Epithelial cell of esophagus (primary cell): ENCODE measurements at regions not wholly inside any gene's neighbourhood (a gene's known extent, or its start where the extent isn't known, plus 50 kb on each side); places are given as distances from the start of the nearest gene placed in this dataset.

Experiments
- DNase-seq: peaks from one replicate; pipeline ENCODE4 v3.0.0; 2010; ENCODE audit warnings: low read depth
- H3K4me3 ChIP-seq: 2 replicates; pipeline ENCODE4 v1.5.1; 2011; ENCODE audit warnings: mild to moderate bottlenecking, low read length, control low read depth
- TF ChIP-seq, protein P1 (sequence below): IDR thresholded peaks from 2 replicates; pipeline ENCODE4 v1.5.1; 2011; ENCODE audit warnings: low read depth, mild to moderate bottlenecking, low read length, control low read depth, inconsistent platforms; ENCODE audit not compliant: insufficient read depth; ENCODE audit errors: missing control alignments

DNA sequence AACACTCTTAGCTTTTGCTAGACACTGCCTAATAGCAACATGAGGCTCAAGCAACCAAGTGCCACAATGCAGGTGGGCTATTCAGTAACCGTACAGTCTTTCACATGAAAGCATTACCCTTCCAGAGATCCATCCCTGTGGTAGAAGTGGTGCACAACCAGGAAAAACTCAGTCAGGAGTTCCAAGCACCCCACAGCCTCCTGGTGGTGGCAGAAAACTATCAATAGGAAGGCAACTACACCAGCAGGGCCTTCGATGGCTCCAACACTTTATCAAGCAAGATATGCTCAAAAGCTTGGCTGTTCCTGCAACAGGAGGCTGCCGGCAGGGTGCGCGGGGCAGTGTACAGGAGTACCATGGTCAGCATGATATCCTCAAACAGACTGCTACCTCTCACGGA is 176.1 kb upstream of the DLGAP1 start:
- H3K4me3 ChIP-seq: no peak overlapping the region
- no peak for DNase-seq
- TF ChIP-seq, protein P1, sequence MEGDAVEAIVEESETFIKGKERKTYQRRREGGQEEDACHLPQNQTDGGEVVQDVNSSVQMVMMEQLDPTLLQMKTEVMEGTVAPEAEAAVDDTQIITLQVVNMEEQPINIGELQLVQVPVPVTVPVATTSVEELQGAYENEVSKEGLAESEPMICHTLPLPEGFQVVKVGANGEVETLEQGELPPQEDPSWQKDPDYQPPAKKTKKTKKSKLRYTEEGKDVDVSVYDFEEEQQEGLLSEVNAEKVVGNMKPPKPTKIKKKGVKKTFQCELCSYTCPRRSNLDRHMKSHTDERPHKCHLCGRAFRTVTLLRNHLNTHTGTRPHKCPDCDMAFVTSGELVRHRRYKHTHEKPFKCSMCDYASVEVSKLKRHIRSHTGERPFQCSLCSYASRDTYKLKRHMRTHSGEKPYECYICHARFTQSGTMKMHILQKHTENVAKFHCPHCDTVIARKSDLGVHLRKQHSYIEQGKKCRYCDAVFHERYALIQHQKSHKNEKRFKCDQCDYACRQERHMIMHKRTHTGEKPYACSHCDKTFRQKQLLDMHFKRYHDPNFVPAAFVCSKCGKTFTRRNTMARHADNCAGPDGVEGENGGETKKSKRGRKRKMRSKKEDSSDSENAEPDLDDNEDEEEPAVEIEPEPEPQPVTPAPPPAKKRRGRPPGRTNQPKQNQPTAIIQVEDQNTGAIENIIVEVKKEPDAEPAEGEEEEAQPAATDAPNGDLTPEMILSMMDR: no peak

DNA sequence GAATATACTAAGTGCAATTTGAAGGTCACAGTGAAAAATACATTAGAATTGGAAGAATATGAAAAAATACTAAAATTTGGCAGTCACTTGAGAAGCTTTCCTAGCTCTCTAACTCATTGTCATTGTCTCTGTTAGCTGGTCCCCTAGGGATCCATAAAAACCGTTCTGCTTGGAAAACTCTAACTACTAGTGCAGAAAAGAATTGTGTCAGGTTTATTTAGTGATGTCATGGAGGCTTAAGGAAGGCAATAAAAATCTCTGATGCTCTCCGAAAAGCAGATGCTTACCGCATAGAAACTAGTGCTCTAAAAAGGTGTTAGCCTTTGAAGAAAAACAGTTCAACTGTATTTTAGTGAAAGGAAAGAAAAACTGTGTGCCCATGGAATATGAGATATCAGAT is 150.1 kb upstream of the DLGAP1 start:
- no peak overlapping the region for H3K4me3 ChIP-seq
- no peak for DNase-seq
- TF ChIP-seq, protein P1: no peak

GRCh38 chr18:4603955-4604354 is 148.8 kb upstream of the DLGAP1 start:
- H3K4me3 ChIP-seq: no peak overlapping the region
- TF ChIP-seq, protein P1: no peak
- DNase-seq: no peak

- no peak overlapping the region for H3K4me3 ChIP-seq
- TF ChIP-seq, protein P1: no peak
- DNase-seq: no peak
Measured at GRCh38 chr18:4599312-4599711, 144.2 kb upstream of the DLGAP1 start.

DNA sequence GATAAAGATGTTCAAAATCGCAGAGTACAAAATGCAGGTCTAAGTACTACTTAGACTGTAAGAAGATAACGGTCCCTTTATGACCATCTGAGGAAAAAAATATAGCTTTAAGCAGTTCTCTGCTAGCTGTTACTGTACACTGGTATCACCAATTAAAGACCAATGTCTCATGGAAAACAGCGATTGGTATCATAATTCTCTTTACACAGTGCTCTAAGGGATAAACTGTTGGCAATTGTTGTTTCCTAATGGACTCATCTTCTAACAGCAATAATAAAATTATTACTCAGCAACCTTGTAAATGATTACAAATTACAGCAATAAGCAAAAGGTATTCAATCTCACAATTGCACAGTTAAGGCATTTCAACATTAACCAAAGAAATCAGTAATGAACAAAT is 142.2 kb upstream of the DLGAP1 start:
- TF ChIP-seq, protein P1: no peak
- no peak overlapping the region for H3K4me3 ChIP-seq
- DNase-seq: no peak

GRCh38 chr18:4593895-4594294 is 138.8 kb upstream of the DLGAP1 start:
- TF ChIP-seq, protein P1: no peak
- no peak for DNase-seq
- no peak overlapping the region for H3K4me3 ChIP-seq

DNA sequence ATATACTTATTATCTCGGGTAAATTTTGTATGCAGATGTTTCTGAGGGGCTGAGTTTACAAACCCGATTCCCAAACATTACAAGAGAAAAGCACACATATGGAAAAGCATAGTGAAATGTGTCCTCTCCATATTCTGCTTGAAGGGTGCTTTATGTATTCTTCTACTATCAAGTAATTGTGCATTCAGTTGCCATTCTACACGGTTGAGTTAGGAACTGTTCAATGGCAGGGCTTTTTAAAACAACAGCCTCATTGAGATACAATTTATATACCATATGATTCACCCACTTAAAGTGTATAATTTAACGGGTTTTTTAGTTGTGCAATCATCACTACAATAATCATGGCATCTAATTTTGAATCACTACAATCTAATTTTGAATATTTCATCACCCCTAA is 138.4 kb upstream of the DLGAP1 start:
- DNase-seq: no peak
- TF ChIP-seq, protein P1: no peak
- H3K4me3 ChIP-seq: no peak overlapping the region
